ENCODE measurements at regions not wholly inside any gene's neighbourhood (a gene's known extent, or its start where the extent isn't known, plus 50 kb on each side); places are given as distances from the start of the nearest gene placed in this dataset.

- no peak overlapping the region for H3K4me3 ChIP-seq (ENCODE audit: low read depth in 1 of 2, low read length in 2 of 2)
- WGBS, 2 donors = 85 to 89% methylated on average over 7 of the region's 7 CpGs
- no peaks in the 10 kb centered on the region for H3K9me3 ChIP-seq (ENCODE audit: control insufficient read depth in 2 of 2, insufficient read depth in 1 of 2, low read depth in 1 of 2, low read length in 1 of 2)
- no peaks in the 10 kb centered on the region for H3K27me3 ChIP-seq (ENCODE audit: control insufficient read depth in 1 of 2, insufficient read depth in 2 of 2, low read length in 2 of 2)
- H3K36me3 ChIP-seq (ENCODE audit: control insufficient read depth in 2 of 2, insufficient read depth in 2 of 2, low read length in 1 of 2) = no peaks in the 10 kb centered on the region
- no peak overlapping the region for H3K27ac ChIP-seq (ENCODE audit: low read depth in 2 of 2, low read length in 1 of 2)
- peaks cover 0 to 9% of the 10 kb centered on the region in 2 donors for H3K4me1 ChIP-seq (ENCODE audit: control insufficient read depth in 2 of 2, insufficient read depth in 2 of 2, low read length in 1 of 2)
These were observed 97.7 kb upstream of the TP53I11 start for GRCh38 chr11:45048313-45048841.

DNA sequence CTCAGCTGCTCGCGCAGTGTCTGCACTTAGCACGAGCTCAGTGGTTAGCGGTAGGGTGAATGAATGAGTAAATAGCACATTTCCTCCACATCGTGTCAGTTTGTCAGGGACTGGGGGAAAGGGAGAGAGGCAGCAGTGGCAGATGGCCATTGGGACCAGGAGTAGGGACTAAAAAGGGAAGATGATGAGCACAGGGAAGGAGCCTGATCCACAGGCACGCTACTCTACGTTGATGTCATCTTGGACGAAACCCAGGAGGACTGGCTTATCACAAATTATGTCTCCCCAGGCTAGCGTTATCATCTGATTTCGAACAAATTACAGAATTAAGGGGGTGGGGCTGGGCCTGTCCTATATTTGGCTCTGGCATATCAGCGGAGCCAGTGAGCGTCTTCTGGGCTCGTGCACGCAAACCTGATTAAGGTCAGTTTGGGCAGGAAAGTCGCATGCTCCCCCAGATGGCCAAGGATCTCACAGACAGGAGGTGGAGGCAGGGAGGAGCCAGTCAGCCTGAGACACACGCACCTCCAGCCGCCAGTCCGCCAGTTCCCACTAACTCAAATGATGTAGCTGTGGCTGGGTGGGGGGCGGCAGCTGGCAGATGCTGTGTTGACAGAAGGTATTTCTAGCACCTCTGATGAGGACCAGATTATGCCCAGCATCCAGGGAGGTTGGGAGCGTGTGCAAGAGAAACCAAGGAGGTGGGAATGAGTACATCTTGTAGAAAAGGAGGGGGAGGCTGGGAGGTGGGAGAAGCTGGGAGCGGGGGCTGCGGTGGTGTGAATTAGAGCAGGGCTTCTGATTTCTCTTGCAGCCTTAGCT is 97.4 kb upstream of the PRDM11 start:
- Histone ChIP-seq H3K4me3 (ENCODE audit: low read depth in 1 of 2, low read length in 2 of 2) (no peak overlapping the region), H3K27me3 (ENCODE audit: control insufficient read depth in 1 of 2, insufficient read depth in 2 of 2, low read length in 2 of 2) (no peaks in the 10 kb centered on the region), H3K4me1 (ENCODE audit: control insufficient read depth in 2 of 2, insufficient read depth in 2 of 2, low read length in 1 of 2) (peaks cover 0 to 9% of the 10 kb centered on the region in 2 donors), H3K27ac (ENCODE audit: low read depth in 2 of 2, low read length in 1 of 2) (no peak overlapping the region), H3K9me3 (ENCODE audit: control insufficient read depth in 2 of 2, insufficient read depth in 1 of 2, low read depth in 1 of 2, low read length in 1 of 2) (no peaks in the 10 kb centered on the region), H3K36me3 (ENCODE audit: control insufficient read depth in 2 of 2, insufficient read depth in 2 of 2, low read length in 1 of 2) (no peaks in the 10 kb centered on the region)
- 69 to 75% methylated on average over 22 of the region's 22 CpGs for WGBS, 2 donors

- H3K4me1 ChIP-seq (ENCODE audit: control insufficient read depth in 2 of 2, insufficient read depth in 2 of 2, low read length in 1 of 2) = peaks cover 0 to 9% of the 10 kb centered on the region in 2 donors
- H3K27me3 ChIP-seq (ENCODE audit: control insufficient read depth in 1 of 2, insufficient read depth in 2 of 2, low read length in 2 of 2) = no peaks in the 10 kb centered on the region
- no peak overlapping the region for H3K27ac ChIP-seq (ENCODE audit: low read depth in 2 of 2, low read length in 1 of 2)
- WGBS, 2 donors = 93 to 95% methylated on average over 7 of the region's 7 CpGs
- no peaks in the 10 kb centered on the region for H3K9me3 ChIP-seq (ENCODE audit: control insufficient read depth in 2 of 2, insufficient read depth in 1 of 2, low read depth in 1 of 2, low read length in 1 of 2)
- no peak overlapping the region for H3K4me3 ChIP-seq (ENCODE audit: low read depth in 1 of 2, low read length in 2 of 2)
- no peaks in the 10 kb centered on the region for H3K36me3 ChIP-seq (ENCODE audit: control insufficient read depth in 2 of 2, insufficient read depth in 2 of 2, low read length in 1 of 2)
These were observed 96.3 kb upstream of the PRDM11 start for GRCh38 chr11:45050111-45050510.

DNA sequence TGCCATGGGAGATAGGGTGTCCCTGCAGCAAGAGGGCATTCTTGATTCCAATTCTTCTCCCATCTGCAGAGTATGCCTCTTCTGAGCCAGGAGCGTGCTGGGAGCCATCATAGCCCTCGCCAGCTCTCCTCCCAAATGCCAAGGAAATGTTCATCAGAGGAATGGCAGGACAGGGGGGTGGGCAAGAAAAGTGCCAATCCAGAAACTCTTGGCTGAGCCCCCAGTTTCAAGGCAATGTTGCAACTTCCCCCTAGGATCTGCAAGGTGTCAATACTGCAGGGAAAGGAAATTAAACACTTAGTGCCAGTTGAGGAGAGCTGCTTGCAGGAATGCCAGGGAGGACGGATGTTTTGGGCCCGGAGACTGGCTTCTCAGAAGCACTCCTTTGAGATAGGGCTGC is 94.8 kb upstream of the PRDM11 start:
- WGBS, 2 donors = 90 to 94% methylated on average over 4 of the region's 4 CpGs
- peaks cover 0 to 6% of the 10 kb centered on the region in 2 donors for H3K4me1 ChIP-seq (ENCODE audit: control insufficient read depth in 2 of 2, insufficient read depth in 2 of 2, low read length in 1 of 2)
- H3K27me3 ChIP-seq (ENCODE audit: control insufficient read depth in 1 of 2, insufficient read depth in 2 of 2, low read length in 2 of 2) = no peaks in the 10 kb centered on the region
- no peak overlapping the region for H3K27ac ChIP-seq (ENCODE audit: low read depth in 2 of 2, low read length in 1 of 2)
- no peaks in the 10 kb centered on the region for H3K9me3 ChIP-seq (ENCODE audit: control insufficient read depth in 2 of 2, insufficient read depth in 1 of 2, low read depth in 1 of 2, low read length in 1 of 2)
- H3K4me3 ChIP-seq (ENCODE audit: low read depth in 1 of 2, low read length in 2 of 2) = no peak overlapping the region
- H3K36me3 ChIP-seq (ENCODE audit: control insufficient read depth in 2 of 2, insufficient read depth in 2 of 2, low read length in 1 of 2) = no peaks in the 10 kb centered on the region

DNA sequence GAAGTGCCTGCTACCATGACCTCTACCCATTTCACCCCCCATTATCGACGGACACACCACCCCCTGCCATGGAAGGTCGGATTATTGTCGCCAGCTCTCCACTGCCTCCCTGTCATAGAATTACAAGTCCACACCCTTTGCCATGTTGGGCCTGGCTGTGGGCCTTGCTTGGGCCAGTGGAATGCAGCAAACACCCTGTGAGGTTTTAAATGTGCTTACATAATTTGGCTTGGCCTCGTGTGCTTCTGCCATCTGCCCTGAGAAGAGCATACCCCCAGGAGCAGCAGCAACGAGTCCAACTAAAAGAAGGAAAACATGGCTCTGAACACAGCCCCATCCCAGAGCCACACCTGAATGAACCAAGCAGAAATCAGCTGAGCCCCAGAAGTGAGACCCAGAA is 94.1 kb upstream of the PRDM11 start:
- Histone ChIP-seq H3K4me1 (ENCODE audit: control insufficient read depth in 2 of 2, insufficient read depth in 2 of 2, low read length in 1 of 2) (peaks cover 0 to 6% of the 10 kb centered on the region in 2 donors), H3K4me3 (ENCODE audit: low read depth in 1 of 2, low read length in 2 of 2) (no peak overlapping the region), H3K27me3 (ENCODE audit: control insufficient read depth in 1 of 2, insufficient read depth in 2 of 2, low read length in 2 of 2) (no peaks in the 10 kb centered on the region), H3K9me3 (ENCODE audit: control insufficient read depth in 2 of 2, insufficient read depth in 1 of 2, low read depth in 1 of 2, low read length in 1 of 2) (no peaks in the 10 kb centered on the region), H3K27ac (ENCODE audit: low read depth in 2 of 2, low read length in 1 of 2) (no peak overlapping the region), H3K36me3 (ENCODE audit: control insufficient read depth in 2 of 2, insufficient read depth in 2 of 2, low read length in 1 of 2) (no peaks in the 10 kb centered on the region)
- WGBS, 2 donors = 61 to 74% methylated on average over 6 of the region's 6 CpGs

GRCh38 chr11:45053736-45054446 is 92.5 kb upstream of the PRDM11 start:
- 79 to 83% methylated on average over 15 of the region's 15 CpGs for WGBS, 2 donors
- no peaks in the 10 kb centered on the region for H3K27me3 ChIP-seq (ENCODE audit: control insufficient read depth in 1 of 2, insufficient read depth in 2 of 2, low read length in 2 of 2)

DNA sequence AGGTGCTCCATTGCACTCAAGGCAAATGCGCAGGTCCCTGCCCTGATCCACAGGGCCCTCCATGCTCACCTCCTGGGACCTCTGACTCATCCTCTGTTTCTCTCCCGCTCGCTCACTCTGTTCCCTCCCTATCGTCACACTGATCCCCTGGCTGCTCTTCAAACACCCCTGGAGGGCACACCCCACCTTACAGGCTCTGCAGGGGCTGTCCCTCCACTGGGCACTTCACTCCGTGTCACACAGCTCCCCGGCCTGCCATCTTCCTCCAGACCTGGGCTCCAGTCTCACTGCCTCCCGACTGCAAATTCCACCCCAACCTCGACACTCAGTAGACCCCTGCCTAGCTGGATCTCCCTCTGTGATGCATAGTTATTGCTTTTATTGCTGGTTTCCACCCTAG is 91.5 kb upstream of the PRDM11 start:
- 82 to 89% methylated on average over 8 of the region's 8 CpGs for WGBS, 2 donors
- no peaks in the 10 kb centered on the region for H3K36me3 ChIP-seq (ENCODE audit: control insufficient read depth in 2 of 2, insufficient read depth in 2 of 2, low read length in 1 of 2)
- peaks cover 0 to 2% of the 10 kb centered on the region in 2 donors for H3K4me1 ChIP-seq (ENCODE audit: control insufficient read depth in 2 of 2, insufficient read depth in 2 of 2, low read length in 1 of 2)
- no peaks in the 10 kb centered on the region for H3K27me3 ChIP-seq (ENCODE audit: control insufficient read depth in 1 of 2, insufficient read depth in 2 of 2, low read length in 2 of 2)
- H3K9me3 ChIP-seq (ENCODE audit: control insufficient read depth in 2 of 2, insufficient read depth in 1 of 2, low read depth in 1 of 2, low read length in 1 of 2) = no peaks in the 10 kb centered on the region
- H3K4me3 ChIP-seq (ENCODE audit: low read depth in 1 of 2, low read length in 2 of 2) = no peak overlapping the region
- no peak overlapping the region for H3K27ac ChIP-seq (ENCODE audit: low read depth in 2 of 2, low read length in 1 of 2)

More at GRCh38 chr11:45053736-45054446, 92.5 kb upstream of the PRDM11 start:
- Histone ChIP-seq H3K9me3 (ENCODE audit: control insufficient read depth in 2 of 2, insufficient read depth in 1 of 2, low read depth in 1 of 2, low read length in 1 of 2) (no peaks in the 10 kb centered on the region), H3K27ac (ENCODE audit: low read depth in 2 of 2, low read length in 1 of 2) (no peak overlapping the region), H3K4me1 (ENCODE audit: control insufficient read depth in 2 of 2, insufficient read depth in 2 of 2, low read length in 1 of 2) (peaks cover 0 to 2% of the 10 kb centered on the region in 2 donors), H3K36me3 (ENCODE audit: control insufficient read depth in 2 of 2, insufficient read depth in 2 of 2, low read length in 1 of 2) (no peaks in the 10 kb centered on the region), H3K4me3 (ENCODE audit: low read depth in 1 of 2, low read length in 2 of 2) (no peak overlapping the region)

DNA sequence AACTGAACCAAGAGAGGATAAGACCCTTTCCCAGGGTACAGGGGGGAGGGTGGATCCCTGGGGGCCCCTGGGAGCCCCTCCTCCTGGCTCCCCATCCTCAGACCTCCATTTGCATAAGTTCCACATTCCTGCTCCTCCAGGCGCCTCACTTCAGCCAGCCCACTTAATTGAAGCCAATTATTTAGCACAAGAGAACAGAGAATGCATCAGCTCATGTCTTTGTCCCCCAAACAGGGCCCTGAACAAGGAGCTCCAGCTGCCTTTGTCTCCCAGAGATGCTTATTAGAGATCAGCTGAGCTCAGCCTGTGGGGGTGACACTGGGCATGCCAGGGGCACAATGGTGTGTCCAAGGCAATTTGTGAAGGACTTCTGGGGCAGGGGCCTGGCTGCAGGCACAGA is 89.9 kb upstream of the PRDM11 start:
- no peak overlapping the region for H3K4me3 ChIP-seq (ENCODE audit: low read depth in 1 of 2, low read length in 2 of 2)
- no peaks in the 10 kb centered on the region for H3K27me3 ChIP-seq (ENCODE audit: control insufficient read depth in 1 of 2, insufficient read depth in 2 of 2, low read length in 2 of 2)
- H3K27ac ChIP-seq (ENCODE audit: low read depth in 2 of 2, low read length in 1 of 2) = no peak overlapping the region
- 85 to 88% methylated on average over 1 of the region's 1 CpG for WGBS, 2 donors
- peaks cover 0 to 2% of the 10 kb centered on the region in 2 donors for H3K4me1 ChIP-seq (ENCODE audit: control insufficient read depth in 2 of 2, insufficient read depth in 2 of 2, low read length in 1 of 2)
- H3K9me3 ChIP-seq (ENCODE audit: control insufficient read depth in 2 of 2, insufficient read depth in 1 of 2, low read depth in 1 of 2, low read length in 1 of 2) = no peaks in the 10 kb centered on the region
- no peaks in the 10 kb centered on the region for H3K36me3 ChIP-seq (ENCODE audit: control insufficient read depth in 2 of 2, insufficient read depth in 2 of 2, low read length in 1 of 2)

- Histone ChIP-seq H3K9me3 (ENCODE audit: control insufficient read depth in 2 of 2, insufficient read depth in 1 of 2, low read depth in 1 of 2, low read length in 1 of 2) (no peaks in the 10 kb centered on the region), H3K27me3 (ENCODE audit: control insufficient read depth in 1 of 2, insufficient read depth in 2 of 2, low read length in 2 of 2) (no peaks in the 10 kb centered on the region), H3K27ac (ENCODE audit: low read depth in 2 of 2, low read length in 1 of 2) (no peak overlapping the region), H3K36me3 (ENCODE audit: control insufficient read depth in 2 of 2, insufficient read depth in 2 of 2, low read length in 1 of 2) (no peaks in the 10 kb centered on the region), H3K4me3 (ENCODE audit: low read depth in 1 of 2, low read length in 2 of 2) (no peak overlapping the region), H3K4me1 (ENCODE audit: control insufficient read depth in 2 of 2, insufficient read depth in 2 of 2, low read length in 1 of 2) (peaks cover 0 to 2% of the 10 kb centered on the region in 2 donors)
- WGBS, 2 donors = 64 to 77% methylated on average over 5 of the region's 5 CpGs
These were observed 88.3 kb upstream of the PRDM11 start for GRCh38 chr11:45057938-45058646.
